NCI-H82 treated with DMSO at 0.1 percent for 48 hours (cell line): ENCODE measurements at regions not wholly inside any gene's neighbourhood (a gene's known extent, or its start where the extent isn't known, plus 50 kb on each side); places are given as distances from the start of the nearest gene placed in this dataset.

ENCODE experiments used
- DNase-seq: peaks from one replicate; lab custom pipeline; 2025; ENCODE audit not compliant: unreplicated experiment; lab: John Stamatoyannopoulos, UW

DNA sequence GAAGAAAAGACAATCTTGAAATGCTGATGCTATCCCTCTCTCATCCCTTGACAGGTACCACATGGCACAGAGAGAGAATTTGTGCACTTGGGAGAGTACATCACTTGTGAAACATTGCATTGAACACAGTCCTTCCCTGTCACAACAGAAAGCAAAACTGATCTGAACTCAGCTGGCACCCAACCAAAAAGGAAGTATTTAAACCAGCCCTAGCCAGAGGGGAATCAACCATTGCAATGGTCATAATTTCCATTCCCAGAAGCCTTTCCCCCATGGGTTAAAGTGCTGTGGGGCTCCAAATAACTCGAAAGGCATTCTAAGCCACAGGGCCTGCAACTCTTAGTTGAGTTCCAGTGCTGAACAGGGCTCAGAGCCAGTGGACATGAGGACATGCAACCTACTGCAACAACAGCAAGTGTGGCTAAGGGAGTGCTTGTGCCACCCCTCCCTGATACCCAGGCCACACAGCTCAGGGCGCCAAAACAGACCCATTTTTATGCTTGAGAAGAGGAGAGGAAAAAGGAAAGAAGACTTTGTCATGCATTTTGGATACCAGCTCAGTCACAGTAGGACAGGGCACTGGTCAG, 530.8 kb upstream of the BCHE start:
- DNase-seq, result no peak

DNA sequence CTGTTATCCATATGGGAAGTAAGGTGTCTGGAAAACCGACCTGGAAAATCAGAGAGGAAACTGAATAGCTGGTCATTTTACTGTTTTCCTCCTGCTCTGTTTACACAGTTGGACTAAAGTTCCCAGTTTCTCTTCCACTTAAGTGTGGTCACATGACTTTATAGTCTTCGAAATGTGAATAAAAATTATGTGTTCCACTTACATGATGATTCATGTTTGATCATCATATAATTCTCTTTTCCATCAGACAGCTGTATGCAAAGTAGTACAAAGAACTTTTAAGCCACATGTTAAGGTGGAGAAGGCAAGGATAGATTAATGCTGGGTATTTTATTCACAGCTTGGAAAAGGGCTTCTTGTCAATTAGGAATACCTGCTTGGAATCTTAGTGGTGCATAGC, 525.5 kb upstream of the BCHE start:
- no peak for DNase-seq

DNA sequence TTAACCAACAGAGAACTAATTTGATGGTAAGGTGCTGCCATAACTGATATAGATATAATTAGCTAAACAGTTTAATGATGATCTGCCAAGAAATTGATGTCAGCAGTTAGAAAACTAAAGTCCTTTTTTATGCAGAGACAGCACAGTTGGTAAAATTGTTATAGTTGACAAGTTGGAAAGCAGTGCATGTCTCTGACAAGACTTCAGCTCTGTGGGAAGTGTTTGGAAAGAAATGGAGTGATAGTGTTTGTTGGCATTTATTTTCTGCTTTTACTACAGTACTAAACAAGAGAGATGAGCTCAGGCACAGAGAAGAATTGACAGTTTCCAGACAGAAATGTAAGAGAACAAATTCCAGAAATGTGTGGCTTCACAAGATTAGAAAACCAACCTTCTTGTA, 523.5 kb upstream of the BCHE start:
- DNase-seq, result no peak

DNA sequence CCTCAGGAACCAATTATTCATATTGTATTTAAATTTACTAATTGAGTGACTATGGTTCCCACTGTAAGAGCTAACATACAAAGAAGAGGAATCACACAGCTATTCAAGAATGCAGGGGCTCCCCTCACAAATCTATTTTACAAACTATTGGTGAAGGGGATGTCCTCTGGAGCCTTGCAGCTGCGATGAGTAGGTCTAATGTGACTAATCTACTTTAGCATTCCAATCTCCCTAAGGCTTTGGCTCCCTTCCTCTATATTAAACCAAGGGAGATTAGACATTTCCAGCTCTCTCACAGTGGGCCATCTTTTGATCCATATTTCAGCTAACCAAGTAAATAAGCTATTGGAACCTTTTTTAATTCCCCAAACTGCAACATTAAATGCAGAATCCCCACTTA, 514.2 kb upstream of the BCHE start:
- no peak for DNase-seq

DNA sequence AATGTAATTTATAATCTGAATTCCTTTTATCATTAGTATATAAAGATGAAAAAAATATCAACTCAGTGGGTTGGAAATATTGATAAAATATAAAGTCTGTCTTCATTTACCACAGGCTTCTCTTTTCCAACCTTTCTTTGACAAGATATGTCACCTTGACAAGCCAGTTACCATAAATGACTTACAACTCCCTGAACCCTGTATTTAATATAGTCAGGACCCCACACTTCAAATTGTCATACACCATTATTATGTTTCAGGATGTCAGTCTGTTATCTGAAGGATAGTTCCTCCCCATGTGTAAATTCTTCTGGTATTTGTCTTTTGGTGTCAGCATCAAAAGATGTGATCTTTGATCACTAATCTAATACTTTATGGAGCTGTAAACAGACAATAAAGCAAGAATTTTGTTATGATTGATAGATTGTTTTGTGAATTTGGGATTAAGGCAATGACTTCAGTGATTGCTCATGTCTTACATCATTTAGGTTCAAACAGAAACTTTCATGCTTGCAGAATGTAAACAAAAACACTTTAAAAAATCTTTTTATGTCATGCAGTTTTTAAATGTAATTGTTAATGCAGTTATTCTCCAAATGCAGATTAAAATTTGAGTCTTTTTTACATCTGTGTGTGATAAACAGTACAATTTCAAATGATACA, 503.5 kb upstream of the BCHE start:
- DNase-seq, result no peak

DNA sequence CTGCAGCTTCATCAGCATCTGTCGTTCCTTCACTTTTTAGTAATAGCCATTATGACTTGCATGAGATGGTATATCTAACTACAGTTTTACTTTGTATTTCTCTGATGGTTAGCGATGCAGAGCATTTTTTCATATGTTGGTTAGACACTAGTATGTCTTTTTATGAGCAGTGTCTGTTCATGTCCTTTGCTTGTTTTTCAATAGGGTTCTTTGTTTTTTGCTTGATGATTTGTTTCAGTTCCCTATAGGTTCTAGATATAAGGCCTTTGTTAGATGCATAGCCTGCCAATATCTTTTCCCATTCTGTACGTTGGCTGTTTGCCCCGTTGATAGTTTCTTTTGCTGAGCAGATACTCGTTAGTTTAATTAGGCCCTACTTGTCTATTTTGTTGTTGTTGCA, 487.2 kb upstream of the BCHE start:
- no peak for DNase-seq

DNA sequence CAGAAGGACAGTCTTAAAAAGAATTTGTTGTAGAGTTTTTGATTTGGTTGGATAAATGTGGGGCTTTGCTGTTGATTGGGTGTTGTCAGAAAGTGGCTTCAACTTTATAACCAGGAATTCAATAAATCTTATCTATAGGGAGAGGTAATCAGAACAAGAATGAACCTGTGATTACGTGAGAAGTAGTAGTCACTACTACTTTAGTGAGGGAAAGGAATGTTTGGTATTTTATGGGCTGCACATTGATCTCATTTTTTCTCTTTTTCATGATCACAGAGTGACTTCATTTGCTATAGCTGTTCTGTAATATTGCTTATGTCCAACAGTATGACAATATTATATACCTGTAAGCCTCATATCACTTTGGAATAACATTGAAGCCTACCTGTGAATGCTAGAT, 485.2 kb upstream of the BCHE start:
- DNase-seq, result no peak

DNA sequence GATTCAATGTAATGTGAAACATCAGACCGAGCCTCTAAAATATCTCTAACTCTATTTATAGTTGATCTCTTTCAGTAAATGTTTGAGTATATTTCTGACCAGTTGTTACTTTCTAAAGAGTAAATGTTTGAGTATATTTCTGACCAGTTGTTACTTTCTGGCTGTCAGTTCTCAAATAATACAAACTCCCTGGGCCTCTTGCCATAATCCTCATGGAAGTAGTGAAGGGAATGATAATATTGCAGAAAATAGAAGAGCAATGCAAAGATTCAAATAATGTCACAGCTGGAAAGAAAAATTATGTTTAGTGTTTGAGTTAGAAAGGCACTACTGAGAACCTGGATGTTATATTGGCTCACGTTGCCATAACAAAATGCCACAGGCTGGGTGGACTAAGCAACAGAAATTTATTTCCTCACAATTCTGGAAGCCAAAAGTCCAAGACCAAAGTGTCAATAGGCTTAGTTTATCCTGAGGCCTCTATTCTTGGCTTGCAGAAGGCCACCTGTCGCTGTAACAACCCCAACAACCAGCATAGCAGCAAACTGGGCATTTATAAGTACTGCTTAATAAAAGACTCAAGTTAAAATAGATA, 470.6 kb upstream of the BCHE start:
- no peak for DNase-seq

DNA sequence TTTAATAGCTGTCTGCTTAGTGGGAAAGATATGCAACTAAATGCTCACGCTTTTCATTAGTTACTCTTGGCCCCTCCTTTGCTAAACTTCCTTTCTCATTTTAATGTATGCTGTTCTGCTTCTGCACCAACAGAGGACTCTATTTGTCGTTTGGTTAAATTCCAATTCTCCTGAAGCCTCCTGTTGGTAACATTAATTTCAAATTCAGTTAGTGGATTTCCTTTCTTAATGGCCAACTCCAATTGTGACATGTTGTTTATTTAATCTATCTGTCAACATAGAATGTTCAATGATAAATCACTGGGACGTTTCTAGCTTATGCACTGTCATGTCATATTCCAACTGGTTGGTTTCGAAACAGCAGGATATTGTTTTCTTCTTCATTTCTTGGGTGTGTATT, 467.4 kb upstream of the BCHE start:
- no peak for DNase-seq

DNA sequence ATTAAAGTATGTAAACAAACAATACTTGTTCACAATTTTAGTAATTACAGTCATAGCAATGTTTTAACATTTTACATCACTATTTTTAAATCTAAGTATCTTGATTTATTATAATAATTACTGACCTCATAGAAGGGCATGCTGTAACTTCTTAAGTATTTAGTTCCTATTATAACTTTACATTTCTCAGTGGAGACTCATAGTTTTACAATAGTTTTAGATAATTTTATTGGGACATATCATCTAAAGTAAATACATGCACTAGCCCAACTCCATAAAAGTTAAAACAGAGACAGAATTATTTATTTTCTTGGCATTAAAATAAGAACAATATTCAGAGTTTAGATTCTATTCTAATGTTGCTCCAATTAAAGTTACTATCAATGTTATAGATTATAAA, 466.5 kb upstream of the BCHE start:
- DNase-seq, result no peak

DNA sequence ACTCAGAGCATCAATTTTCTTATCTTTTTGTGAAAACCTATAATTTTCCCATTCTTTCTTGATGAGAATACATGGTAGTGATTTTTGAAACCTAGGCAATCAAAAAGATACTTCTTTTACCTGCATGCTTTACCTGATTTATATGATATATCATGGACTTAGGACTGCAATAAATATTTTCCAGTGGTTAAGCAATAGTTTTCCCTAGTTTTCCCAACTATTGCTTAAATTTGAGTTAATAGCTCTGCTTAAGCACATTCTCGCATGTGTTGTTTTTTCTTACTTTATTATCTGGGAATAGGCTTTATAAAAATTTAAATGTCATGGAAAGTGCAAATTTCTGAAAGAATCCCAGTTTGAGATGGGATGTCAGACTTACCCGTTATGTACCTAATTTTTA, 465.1 kb upstream of the BCHE start:
- no peak for DNase-seq

DNA sequence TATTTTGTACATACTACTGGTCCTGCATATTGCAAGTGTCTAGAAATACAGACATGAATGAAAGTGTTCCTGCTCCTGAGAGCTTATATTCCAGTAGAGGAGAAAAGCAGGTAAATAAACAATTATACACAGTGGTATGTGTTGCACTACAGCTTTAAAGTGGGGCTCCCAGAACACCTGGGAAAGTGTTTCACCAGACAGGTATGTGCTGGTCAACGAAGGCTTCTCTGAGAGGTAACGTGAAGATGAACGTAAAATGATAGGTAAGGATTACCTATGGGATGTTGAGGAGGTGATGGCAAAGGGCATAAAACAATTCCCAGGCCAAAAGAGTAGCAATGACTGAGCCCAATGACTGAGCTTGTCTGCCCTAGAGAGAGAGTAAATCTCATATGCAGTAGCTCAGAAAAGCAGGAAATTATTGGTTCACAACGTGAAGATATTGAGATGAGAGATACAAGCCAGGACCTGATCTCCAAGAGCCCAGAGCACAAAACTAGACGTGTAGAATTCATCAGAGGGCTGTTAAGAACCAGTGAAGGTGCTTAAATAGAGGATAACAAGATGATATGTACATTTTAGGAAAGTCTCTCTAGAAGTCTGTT, 459.1 kb upstream of the BCHE start:
- no peak for DNase-seq

DNA sequence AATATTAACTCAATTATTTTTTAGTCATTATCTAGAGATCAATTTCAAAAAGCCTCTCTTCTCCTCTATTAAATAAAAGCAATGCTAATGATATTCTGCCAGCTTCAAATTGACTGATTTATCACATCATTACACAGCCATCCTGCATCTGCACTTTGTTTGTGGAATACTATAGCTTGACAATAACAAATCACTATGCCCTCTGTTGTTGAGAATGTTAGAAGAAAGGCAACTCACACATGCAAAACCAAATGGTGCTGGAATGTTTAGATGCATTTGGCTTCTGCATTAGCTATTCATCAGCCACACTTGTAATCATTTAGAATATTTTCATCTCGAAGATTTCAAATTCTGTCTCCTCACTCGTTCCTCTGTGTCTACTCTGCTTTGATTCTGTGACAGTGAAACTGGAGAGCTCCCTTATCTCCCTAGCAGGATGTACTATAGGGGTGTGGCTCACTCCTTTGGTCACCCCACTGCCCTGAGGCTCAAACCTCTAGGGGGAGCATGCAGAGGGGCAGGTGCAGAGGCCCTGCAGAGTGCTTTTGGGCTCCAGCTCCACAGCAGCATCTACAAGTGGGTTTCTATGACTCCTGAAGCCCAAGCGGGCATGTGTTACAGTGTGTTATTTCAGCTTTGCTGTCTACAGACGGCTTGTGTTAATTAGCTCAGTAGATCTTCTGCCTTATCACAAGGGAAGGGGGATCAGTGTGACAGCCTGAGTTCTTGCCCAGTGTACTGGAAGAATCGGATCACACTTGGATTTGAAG, 454.1 kb upstream of the BCHE start:
- no peak for DNase-seq

DNA sequence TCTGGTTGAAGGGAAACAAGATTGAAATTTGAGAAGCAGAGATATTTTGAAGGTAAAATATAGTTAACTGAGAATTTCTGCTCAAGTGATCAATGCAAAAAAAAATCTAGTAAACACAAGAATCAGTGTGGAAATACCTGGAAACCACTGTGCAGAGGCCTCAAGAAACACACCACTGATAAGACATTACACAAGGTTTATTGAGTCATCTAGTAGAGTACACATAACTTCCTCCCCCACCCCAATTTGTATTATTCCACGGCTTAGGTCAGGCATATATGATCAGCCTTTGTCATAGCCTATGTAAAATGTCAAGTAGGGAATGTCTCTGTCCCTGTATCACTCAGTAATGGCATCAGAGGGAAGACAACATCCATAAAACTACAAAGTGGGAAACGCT, 447.8 kb upstream of the BCHE start:
- no peak for DNase-seq

DNA sequence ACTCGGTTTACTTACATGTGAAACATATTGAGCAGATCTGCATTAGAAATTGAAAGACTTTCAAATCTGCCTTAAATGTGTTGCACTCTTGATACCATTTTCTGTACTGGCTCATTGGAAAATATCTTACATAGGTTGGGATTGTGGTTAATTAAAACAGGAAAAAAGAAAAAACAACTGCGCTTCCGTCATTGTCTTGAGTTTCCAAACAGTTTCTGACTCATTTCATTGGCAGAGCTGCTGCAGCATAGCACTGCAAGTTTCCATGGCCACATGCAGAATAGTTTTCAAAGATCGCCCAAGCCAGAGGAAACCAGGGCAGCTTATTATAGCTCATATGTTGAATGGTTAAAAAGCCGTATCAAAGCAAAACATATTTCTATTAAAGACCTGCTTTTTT, 446.6 kb upstream of the BCHE start:
- DNase-seq, result no peak

DNA sequence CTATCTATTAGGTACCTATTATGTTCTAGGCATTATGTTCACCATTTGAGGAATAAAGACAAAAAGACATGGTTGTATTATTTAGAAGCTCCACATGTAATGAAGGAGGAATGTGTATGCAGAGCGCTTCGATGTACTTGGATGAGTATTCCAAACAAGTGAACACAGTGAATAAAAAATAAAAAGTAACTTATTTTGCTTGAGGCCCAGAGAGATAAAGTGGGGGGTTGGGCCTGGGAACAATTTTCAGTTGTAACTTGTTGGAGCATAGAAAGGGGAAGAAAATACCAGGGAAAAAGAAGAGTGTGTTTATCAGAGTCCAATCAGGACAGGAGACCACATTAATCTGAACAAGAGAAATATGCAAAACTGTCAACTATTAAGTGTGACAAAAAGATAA, 445.7 kb upstream of the BCHE start:
- DNase-seq, result no peak

DNA sequence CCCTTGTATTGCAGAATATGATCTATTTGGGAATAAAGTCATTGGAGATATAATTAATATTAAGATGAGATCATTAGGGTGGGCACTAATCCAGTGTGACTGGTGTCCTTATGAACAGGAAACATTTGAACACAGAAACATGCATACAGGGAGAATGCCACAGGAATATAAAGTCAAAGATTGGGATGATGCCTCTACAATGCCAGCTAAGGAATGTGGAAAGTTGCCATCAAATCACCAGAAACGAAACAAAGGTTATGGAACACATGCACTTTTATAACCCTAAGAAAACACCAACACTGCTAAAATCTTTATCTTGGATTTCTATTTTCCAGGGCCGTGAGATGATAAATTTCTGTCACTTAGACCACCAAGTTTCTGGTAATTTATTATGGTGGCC, 442.4 kb upstream of the BCHE start:
- no peak for DNase-seq

DNA sequence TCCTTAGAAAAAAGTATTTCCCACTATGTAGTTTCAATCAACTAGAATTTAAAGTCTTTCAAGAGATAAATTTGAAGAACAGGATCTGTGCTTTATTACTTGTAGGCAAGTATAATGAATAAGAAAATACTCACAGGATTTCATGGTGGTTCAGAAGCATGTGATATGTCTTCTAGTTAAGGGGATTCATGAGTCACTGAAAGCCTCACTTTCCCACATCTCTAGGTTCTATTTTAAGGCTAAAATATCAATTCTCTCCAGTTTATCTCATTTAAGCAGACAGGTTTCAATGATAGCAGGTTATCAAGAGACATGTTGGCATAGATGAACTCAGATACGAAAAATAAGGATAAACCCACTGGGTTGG, 437.8 kb upstream of the BCHE start:
- DNase-seq, result no peak

DNA sequence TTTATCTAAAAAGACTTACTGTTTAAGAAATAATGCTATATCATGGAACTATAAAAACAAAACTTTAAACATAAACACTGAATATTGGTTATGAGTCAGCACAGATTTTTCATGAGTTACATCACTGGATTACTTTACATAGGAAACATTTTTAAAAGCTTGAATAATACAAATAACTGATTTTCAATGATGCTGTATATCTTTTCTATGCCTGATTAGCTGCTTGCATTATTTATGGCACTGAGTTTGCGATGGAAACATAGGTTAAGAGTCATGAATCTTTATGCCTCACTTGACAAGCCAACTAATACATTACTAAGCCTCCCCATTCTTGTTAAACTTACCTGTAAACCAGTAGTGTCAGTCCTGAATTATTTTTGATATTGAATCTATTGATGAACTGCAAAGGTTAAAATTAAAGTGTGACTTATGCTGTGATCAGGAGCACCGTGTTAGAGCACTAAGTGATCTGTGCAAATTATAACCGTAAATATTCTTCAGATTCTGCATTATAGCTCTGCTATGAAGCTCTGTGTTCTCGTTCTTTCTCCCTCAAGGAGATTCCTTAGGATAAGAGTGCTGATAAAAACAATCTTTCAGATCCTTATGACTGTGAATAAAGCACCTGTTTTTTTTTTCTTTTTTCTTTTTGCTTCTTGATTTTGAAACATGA, 437.3 kb upstream of the BCHE start:
- no peak for DNase-seq

DNA sequence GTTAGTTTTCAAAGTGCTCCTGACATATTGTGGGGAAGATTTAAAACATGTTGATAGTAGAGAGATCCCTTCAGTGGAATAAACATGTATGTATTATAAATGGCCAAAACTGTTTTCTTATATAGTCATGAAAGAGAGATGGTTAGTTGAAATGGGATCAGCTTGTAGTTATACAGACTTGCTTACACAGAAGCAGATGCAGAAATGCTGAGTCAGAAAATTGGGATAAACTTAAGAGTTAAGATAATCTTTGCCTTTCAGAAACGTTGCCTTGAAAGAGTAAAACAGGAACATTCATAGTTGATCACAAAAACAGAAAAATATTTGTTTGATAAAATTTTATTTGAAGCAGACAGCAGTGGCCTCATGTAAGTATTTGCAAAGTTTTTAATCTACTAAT, 433.2 kb upstream of the BCHE start:
- DNase-seq, result no peak

DNA sequence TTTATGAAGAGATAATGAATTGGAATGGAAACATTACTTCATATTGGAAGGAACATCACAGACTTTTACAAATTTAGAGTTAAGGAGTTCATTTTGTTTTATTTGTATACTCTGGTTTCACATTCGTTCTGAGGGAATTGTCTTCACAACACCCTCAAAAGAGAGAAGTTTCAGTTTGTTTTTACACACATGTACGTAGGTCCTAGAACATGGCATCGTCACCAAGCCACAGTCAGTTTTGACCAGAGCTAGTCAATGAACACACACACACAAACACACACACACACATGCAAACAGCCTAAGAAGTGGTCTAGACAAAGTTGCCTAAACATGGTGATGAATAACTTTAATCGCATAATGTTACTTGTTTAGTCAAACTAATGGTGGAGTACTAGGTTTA, 427.9 kb upstream of the BCHE start:
- DNase-seq, result no peak
